Osteocyte (in vitro differentiated cells): ENCODE measurements at regions not wholly inside any gene's neighbourhood (a gene's known extent, or its start where the extent isn't known, plus 50 kb on each side); places are given as distances from the start of the nearest gene placed in this dataset.
"Not testable (repeated sequence)": the region's sequence is repeated elsewhere in the genome, so short reads cannot be mapped to it uniquely, and the experiment has no call there.

Experiments used
- DNase-seq: peaks from one replicate; pipeline ENCODE4 v3.0.0; 2021; ENCODE audit warnings: mixed read lengths; ENCODE audit not compliant: unreplicated experiment; ENCODE audit errors: extremely low spot score
- H3K27ac Mint-ChIP-seq: one replicate; pipeline ENCODE4 v1.8.0; 2021; ENCODE audit warnings: mild to moderate bottlenecking, mixed read lengths; ENCODE audit not compliant: unreplicated experiment
- H3K27me3 Mint-ChIP-seq: one replicate; pipeline ENCODE4 v1.8.0; 2021; ENCODE audit warnings: mixed read lengths; ENCODE audit not compliant: unreplicated experiment
- H3K36me3 Mint-ChIP-seq: one replicate; pipeline ENCODE4 v1.8.0; 2021; ENCODE audit warnings: mixed read lengths; ENCODE audit not compliant: unreplicated experiment
- H3K4me1 Mint-ChIP-seq: one replicate; pipeline ENCODE4 v1.8.0; 2021; ENCODE audit warnings: mixed read lengths; ENCODE audit not compliant: unreplicated experiment
- H3K4me3 Mint-ChIP-seq: one replicate; pipeline ENCODE4 v1.8.0; 2021; ENCODE audit warnings: mild to moderate bottlenecking, moderate library complexity, mixed read lengths; ENCODE audit not compliant: unreplicated experiment
- H3K9me3 Mint-ChIP-seq: one replicate; pipeline ENCODE4 v1.8.0; 2021; ENCODE audit warnings: mixed read lengths; ENCODE audit not compliant: unreplicated experiment
- CTCF ChIP-seq: fragments of 200-600 bp; sonication (generic); IDR thresholded peaks from 2 replicates; pipeline ENCODE4 v1.5.0; 2021; ENCODE audit warnings: antibody characterized with exemption, mild to moderate bottlenecking, moderate library complexity

GRCh38 chr1:242912855-242913254 is 342.2 kb downstream of the CEP170 start:
- not testable (repeated sequence) for H3K27ac Mint-ChIP-seq, H3K4me1 Mint-ChIP-seq

GRCh38 chr1:242900558-242900957 is 354.5 kb downstream of the CEP170 start:
- not testable (repeated sequence) for H3K4me1 Mint-ChIP-seq, H3K27me3 Mint-ChIP-seq, H3K4me3 Mint-ChIP-seq, H3K36me3 Mint-ChIP-seq, H3K9me3 Mint-ChIP-seq, DNase-seq, H3K27ac Mint-ChIP-seq

More at GRCh38 chr1:242912855-242913254, 342.2 kb downstream of the CEP170 start:
- not testable (repeated sequence) for H3K36me3 Mint-ChIP-seq, H3K4me3 Mint-ChIP-seq, H3K27me3 Mint-ChIP-seq, H3K9me3 Mint-ChIP-seq, DNase-seq

- no peak overlapping the region for H3K4me3 Mint-ChIP-seq
These were observed 364.8 kb downstream of the CEP170 start for GRCh38 chr1:242890192-242890741.

GRCh38 chr1:242886137-242886536 is 361.6 kb upstream of the PLD5 start:
- Mint-ChIP-seq H3K4me3 (no peak overlapping the region), H3K4me1 (no peaks in the 10 kb centered on the region), H3K27me3 (no peaks in the 10 kb centered on the region), H3K27ac (no peak overlapping the region), H3K9me3 (peaks cover 4% of the 10 kb centered on the region), H3K36me3 (no peaks in the 10 kb centered on the region)
- DNase-seq, result no peak
- no peak for TF ChIP-seq CTCF

More at GRCh38 chr1:242890192-242890741, 364.8 kb downstream of the CEP170 start:
- Mint-ChIP-seq H3K27ac (no peak overlapping the region), H3K9me3 (no peaks in the 10 kb centered on the region), H3K4me1 (no peaks in the 10 kb centered on the region), H3K27me3 (no peaks in the 10 kb centered on the region), H3K36me3 (no peaks in the 10 kb centered on the region)
- DNase-seq, result no peak
- TF ChIP-seq CTCF, result no peak

GRCh38 chr1:242880022-242880421 is 355.5 kb upstream of the PLD5 start:
- H3K27me3 Mint-ChIP-seq, DNase-seq, H3K4me1 Mint-ChIP-seq, H3K36me3 Mint-ChIP-seq, H3K4me3 Mint-ChIP-seq, H3K27ac Mint-ChIP-seq, H3K9me3 Mint-ChIP-seq: not testable (repeated sequence)

GRCh38 chr1:242877743-242878142 is 353.2 kb upstream of the PLD5 start:
- H3K9me3 Mint-ChIP-seq, result no peaks in the 10 kb centered on the region
- no peak for DNase-seq
- no peaks in the 10 kb centered on the region for H3K27me3 Mint-ChIP-seq
- H3K36me3 Mint-ChIP-seq, result no peaks in the 10 kb centered on the region
- H3K4me1 Mint-ChIP-seq, result no peaks in the 10 kb centered on the region
- no peak overlapping the region for H3K4me3 Mint-ChIP-seq
- no peak for TF ChIP-seq CTCF
- no peak overlapping the region for H3K27ac Mint-ChIP-seq

GRCh38 chr1:242877229-242877628 is 352.7 kb upstream of the PLD5 start:
- no peak overlapping the region for H3K4me3 Mint-ChIP-seq
- no peak for TF ChIP-seq CTCF
- H3K27me3 Mint-ChIP-seq, result no peaks in the 10 kb centered on the region
- no peaks in the 10 kb centered on the region for H3K4me1 Mint-ChIP-seq
- H3K36me3 Mint-ChIP-seq, result no peaks in the 10 kb centered on the region
- DNase-seq, result no peak
- no peak overlapping the region for H3K27ac Mint-ChIP-seq
- H3K9me3 Mint-ChIP-seq, result no peaks in the 10 kb centered on the region
